HL-60 (cell line): ENCODE measurements at regions not wholly inside any gene's neighbourhood (a gene's known extent, or its start where the extent isn't known, plus 50 kb on each side); places are given as distances from the start of the nearest gene placed in this dataset.

Experiments
- CTCF ChIP-seq: IDR thresholded peaks from one replicate; pipeline ENCODE4 v1.5.1; 2011; ENCODE audit warnings: low read length, control low read depth, inconsistent platforms; ENCODE audit not compliant: insufficient read depth
- GABPA ChIP-seq: IDR thresholded peaks from 2 replicates; pipeline ENCODE4 v1.6.1; 2012; ENCODE audit warnings: low read depth
- POLR2AphosphoS5 ChIP-seq: IDR thresholded peaks from 2 replicates; pipeline ENCODE4 v1.6.1; 2012; ENCODE audit warnings: low read depth
- REST ChIP-seq: IDR thresholded peaks from 2 replicates; pipeline ENCODE4 v1.6.1; 2012; ENCODE audit warnings: low read depth; ENCODE audit not compliant: insufficient replicate concordance

- no peak for TF ChIP-seq CTCF
- no peak for TF ChIP-seq GABPA
- TF ChIP-seq POLR2AphosphoS5, result no peak
- no peak for TF ChIP-seq REST
Observed at GRCh38 chr10:78512205-78512550, 478.5 kb downstream of the RPS24 start.
